ENCODE measurements at regions not wholly inside any gene's neighbourhood (a gene's known extent, or its start where the extent isn't known, plus 50 kb on each side); places are given as distances from the start of the nearest gene placed in this dataset.

- H3K27ac ChIP-seq, result no peak overlapping the region
- DNase-seq, result no peak
- H3K9me3 ChIP-seq, result no peaks in the 10 kb centered on the region
- intact Hi-C loops (cut with DNase I), result no loop called here
- H3K27me3 ChIP-seq, result no peaks in the 10 kb centered on the region
- H3K4me3 ChIP-seq, result no peak overlapping the region
- H3K36me3 ChIP-seq, result no peaks in the 10 kb centered on the region
- H3K4me1 ChIP-seq, result no peaks in the 10 kb centered on the region
- ATAC-seq, result no peak
- no peak for TF ChIP-seq CTCF (IDR thresholded peaks at IDR 0.05)
These were observed 1862.5 kb upstream of the TENM3 start for GRCh38 chr4:180380733-180381132.

DNA sequence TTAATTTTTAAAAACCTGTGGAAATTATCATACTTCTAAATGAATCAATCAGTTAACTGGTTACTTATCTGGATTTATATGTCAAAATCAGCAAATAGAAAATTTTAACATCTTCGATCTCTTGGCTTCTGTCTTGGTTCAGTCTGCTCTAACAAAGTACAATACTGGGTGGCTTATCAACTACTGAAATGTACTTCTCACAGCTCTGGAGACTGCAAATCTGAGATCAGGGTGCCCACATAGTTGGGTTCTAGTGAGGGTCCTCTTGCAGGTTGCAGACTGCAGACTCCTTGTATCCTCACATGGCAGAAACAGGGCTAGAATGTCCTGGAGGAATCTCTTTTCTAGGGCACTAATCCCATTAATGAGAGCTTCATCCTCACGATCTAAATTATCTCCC, 1851.6 kb upstream of the TENM3 start:
- H3K4me1 ChIP-seq, result no peaks in the 10 kb centered on the region
- DNase-seq, result no peak
- H3K27ac ChIP-seq, result no peak overlapping the region
- no peaks in the 10 kb centered on the region for H3K27me3 ChIP-seq
- no peak for TF ChIP-seq CTCF (IDR thresholded peaks at IDR 0.05)
- H3K9me3 ChIP-seq, result peaks cover 0 to 2% of the 10 kb centered on the region in 2 donors
- no peak overlapping the region for H3K4me3 ChIP-seq
- intact Hi-C loops (cut with DNase I), result no loop called here
- ATAC-seq, result no peak
- H3K36me3 ChIP-seq, result no peaks in the 10 kb centered on the region

DNA sequence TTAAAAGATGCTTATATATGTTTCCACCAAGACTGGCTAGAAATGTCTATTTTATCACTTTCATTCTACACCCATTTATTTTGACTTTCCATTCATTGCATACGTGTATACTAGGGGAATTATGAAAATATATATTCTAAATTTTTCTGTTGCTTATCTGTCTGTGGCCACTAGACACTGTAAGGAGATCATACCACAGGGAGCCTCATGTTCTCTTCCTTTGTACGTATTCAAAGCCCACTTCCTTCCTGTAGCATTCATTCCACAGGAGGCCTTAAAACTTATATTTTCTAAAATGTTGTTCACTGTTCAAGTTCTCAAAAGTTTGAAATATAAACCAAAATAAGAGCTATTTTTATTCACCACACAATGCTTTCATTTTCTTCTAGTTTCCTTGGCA, 1848.9 kb upstream of the TENM3 start:
- TF ChIP-seq CTCF (IDR thresholded peaks at IDR 0.05), result no peak
- Histone ChIP-seq H3K27me3 (no peaks in the 10 kb centered on the region), H3K36me3 (no peaks in the 10 kb centered on the region), H3K4me3 (no peak overlapping the region), H3K27ac (no peak overlapping the region), H3K4me1 (no peaks in the 10 kb centered on the region), H3K9me3 (peaks cover 0 to 2% of the 10 kb centered on the region in 2 donors)
- DNase-seq (no peak), ATAC-seq (no peak)
- intact Hi-C loops (cut with DNase I), result no loop called here

DNA sequence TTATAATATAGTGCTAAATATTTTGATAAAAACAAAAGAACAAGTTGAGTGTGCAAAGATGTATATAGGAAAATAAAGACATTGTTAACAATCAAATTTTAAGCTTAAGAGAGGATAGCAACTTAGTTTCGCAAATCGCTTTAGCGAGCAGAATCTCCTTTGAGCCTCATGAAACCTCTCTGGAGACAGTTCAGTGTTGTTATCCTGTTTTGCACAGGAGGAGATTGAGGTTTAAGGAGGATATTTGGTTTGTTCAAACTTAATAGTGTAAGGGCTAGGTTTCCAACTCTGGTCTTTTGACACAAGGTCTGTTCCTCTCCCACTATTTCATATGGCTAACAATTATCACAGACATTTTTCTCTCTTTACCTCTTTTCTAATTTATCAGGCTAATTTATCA, 1848.5 kb upstream of the TENM3 start:
- Histone ChIP-seq H3K27ac (no peak overlapping the region), H3K27me3 (no peaks in the 10 kb centered on the region), H3K4me3 (no peak overlapping the region), H3K9me3 (peaks cover 0 to 2% of the 10 kb centered on the region in 2 donors), H3K36me3 (no peaks in the 10 kb centered on the region), H3K4me1 (no peaks in the 10 kb centered on the region)
- intact Hi-C loops (cut with DNase I), result no loop called here
- TF ChIP-seq CTCF (IDR thresholded peaks at IDR 0.05), result no peak
- no peak for DNase-seq
- no peak for ATAC-seq

DNA sequence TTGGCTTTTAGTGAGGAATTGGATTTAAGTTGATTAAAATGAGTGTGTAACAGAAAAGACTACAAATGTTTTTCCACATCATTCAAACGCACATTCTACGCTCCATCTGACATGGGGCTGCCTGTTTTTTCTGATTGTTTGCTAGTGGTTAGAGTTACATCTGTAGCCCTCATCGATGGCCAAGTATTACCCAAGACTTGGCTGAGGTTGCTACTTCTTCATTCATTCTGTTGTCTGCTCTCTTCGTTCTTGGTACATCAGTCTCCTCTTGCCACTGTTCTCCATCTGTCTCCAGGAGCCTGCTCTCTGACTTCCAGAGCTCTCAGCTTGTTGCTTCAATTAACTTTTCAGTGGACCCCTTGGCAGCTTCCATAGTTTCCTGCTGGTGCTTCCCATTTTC, 1844.6 kb upstream of the TENM3 start:
- no peak for TF ChIP-seq CTCF (IDR thresholded peaks at IDR 0.05)
- Histone ChIP-seq H3K4me1 (no peaks in the 10 kb centered on the region), H3K9me3 (no peaks in the 10 kb centered on the region), H3K27me3 (no peaks in the 10 kb centered on the region), H3K27ac (no peak overlapping the region), H3K36me3 (no peaks in the 10 kb centered on the region), H3K4me3 (no peak overlapping the region)
- no peak for ATAC-seq
- DNase-seq, result peak in 2 of 4 donors; percentile 73 to 84
- intact Hi-C loops (cut with DNase I), result no loop called here
